Hippocampal formation (tissue), 2 donors: ENCODE measurements at regions not wholly inside any gene's neighbourhood (a gene's known extent, or its start where the extent isn't known, plus 50 kb on each side); places are given as distances from the start of the nearest gene placed in this dataset.

Source experiments
- DNase-seq, 2 donors: peaks; one replicate each; lab custom pipeline; 2025; lab: John Stamatoyannopoulos, UW

- no peak for DNase-seq
Measured at GRCh38 chr12:90129366-90130030, 420.9 kb upstream of the ATP2B1 start.

- DNase-seq, result no peak
Measured at GRCh38 chr12:90128526-90128925, 419.9 kb upstream of the ATP2B1 start.

- DNase-seq, result no peak
Measured at GRCh38 chr12:90126125-90126524, 417.5 kb upstream of the ATP2B1 start.

GRCh38 chr12:90124914-90125313 is 416.3 kb upstream of the ATP2B1 start:
- no peak for DNase-seq

- no peak for DNase-seq
Measured at GRCh38 chr12:90124289-90124688, 415.7 kb upstream of the ATP2B1 start.

- no peak for DNase-seq
Measured at GRCh38 chr12:90122681-90123080, 414.0 kb upstream of the ATP2B1 start.

- no peak for DNase-seq
Measured at GRCh38 chr12:90120627-90121026, 412.0 kb upstream of the ATP2B1 start.

- peak in 1 of 2 donors; percentile 46 for DNase-seq
Measured at GRCh38 chr12:90112666-90113065, 404.0 kb upstream of the ATP2B1 start.

GRCh38 chr12:90111791-90112580 is 403.3 kb upstream of the ATP2B1 start:
- peak in 1 of 2 donors; percentile 72 for DNase-seq

GRCh38 chr12:90106568-90106967 is 397.9 kb upstream of the ATP2B1 start:
- DNase-seq, result no peak

GRCh38 chr12:90102957-90103652 is 394.5 kb upstream of the ATP2B1 start:
- no peak for DNase-seq

- no peak for DNase-seq
Measured at GRCh38 chr12:90100579-90100978, 391.9 kb upstream of the ATP2B1 start.

GRCh38 chr12:90099288-90099687 is 390.6 kb upstream of the ATP2B1 start:
- DNase-seq, result no peak

GRCh38 chr12:90098132-90098779 is 389.6 kb upstream of the ATP2B1 start:
- DNase-seq, result no peak

GRCh38 chr12:90091809-90092208 is 383.2 kb upstream of the ATP2B1 start:
- no peak for DNase-seq

GRCh38 chr12:90090929-90091651 is 382.5 kb upstream of the ATP2B1 start:
- no peak for DNase-seq

GRCh38 chr12:90086281-90086680 is 377.6 kb upstream of the ATP2B1 start:
- no peak for DNase-seq

- no peak for DNase-seq
Measured at GRCh38 chr12:90085494-90086274, 377.0 kb upstream of the ATP2B1 start.

- DNase-seq, result no peak
Measured at GRCh38 chr12:90084018-90084417, 375.4 kb upstream of the ATP2B1 start.

- no peak for DNase-seq
Measured at GRCh38 chr12:90080616-90081015, 372.0 kb upstream of the ATP2B1 start.
